ENCODE measurements at regions not wholly inside any gene's neighbourhood (a gene's known extent, or its start where the extent isn't known, plus 50 kb on each side); places are given as distances from the start of the nearest gene placed in this dataset.

DNA sequence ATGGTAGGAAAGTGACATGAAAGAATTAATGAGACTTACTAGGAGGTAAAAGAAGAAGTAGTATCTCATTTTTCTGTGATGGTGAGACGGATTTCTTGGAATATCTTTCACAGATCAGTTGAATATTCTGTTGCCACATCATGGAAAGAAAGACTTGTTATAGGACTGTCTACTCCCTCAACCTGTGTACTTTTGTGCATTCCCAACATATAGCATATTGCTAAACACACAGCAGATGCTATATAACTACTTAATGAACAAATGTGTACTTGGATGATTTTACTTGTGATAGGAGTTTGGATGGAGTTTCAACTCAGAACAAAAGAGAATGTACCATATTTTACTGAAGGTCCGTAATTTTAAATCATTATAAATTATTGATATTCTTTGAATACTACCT lies 128.5 kb downstream of the LURAP1L start:
- Histone ChIP-seq H4K20me1 (ENCODE audit: low read depth) (no peaks in the 10 kb centered on the region), H3K4me2 (no peak overlapping the region), H3K27me3 (no peaks in the 10 kb centered on the region), H3K4me1 (no peaks in the 10 kb centered on the region), H3K27ac (no peak overlapping the region), H3K9me3 (ENCODE audit: low read depth) (no peaks in the 10 kb centered on the region), H2AFZ (replicated peaks) (no peak overlapping the region), H3K79me2 (ENCODE audit: low read depth) (no peaks in the 10 kb centered on the region), H3F3A (ENCODE audit: low read depth) (no peaks in the 10 kb centered on the region), H3K4me3 (no peak overlapping the region), H3K9ac (no peak overlapping the region), H3K36me3 (no peaks in the 10 kb centered on the region)
- Mint-ChIP-seq H3K9me3 (peaks cover 8% of the 10 kb centered on the region), H3K27ac (no peak overlapping the region), H3K36me3 (no peaks in the 10 kb centered on the region), H3K27me3 (ENCODE audit: insufficient read depth, low read depth) (peaks cover 2% of the 10 kb centered on the region), H3K4me1 (no peaks in the 10 kb centered on the region), H3K4me3 (no peak overlapping the region)
- TF ChIP-seq EZH2phosphoT487 (IDR thresholded peaks at IDR 0.05) = no peak
- TF ChIP-seq EZH2 (IDR thresholded peaks at IDR 0.05) = no peak
- TF ChIP-seq, protein P1, sequence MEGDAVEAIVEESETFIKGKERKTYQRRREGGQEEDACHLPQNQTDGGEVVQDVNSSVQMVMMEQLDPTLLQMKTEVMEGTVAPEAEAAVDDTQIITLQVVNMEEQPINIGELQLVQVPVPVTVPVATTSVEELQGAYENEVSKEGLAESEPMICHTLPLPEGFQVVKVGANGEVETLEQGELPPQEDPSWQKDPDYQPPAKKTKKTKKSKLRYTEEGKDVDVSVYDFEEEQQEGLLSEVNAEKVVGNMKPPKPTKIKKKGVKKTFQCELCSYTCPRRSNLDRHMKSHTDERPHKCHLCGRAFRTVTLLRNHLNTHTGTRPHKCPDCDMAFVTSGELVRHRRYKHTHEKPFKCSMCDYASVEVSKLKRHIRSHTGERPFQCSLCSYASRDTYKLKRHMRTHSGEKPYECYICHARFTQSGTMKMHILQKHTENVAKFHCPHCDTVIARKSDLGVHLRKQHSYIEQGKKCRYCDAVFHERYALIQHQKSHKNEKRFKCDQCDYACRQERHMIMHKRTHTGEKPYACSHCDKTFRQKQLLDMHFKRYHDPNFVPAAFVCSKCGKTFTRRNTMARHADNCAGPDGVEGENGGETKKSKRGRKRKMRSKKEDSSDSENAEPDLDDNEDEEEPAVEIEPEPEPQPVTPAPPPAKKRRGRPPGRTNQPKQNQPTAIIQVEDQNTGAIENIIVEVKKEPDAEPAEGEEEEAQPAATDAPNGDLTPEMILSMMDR (IDR thresholded peaks at IDR 0.05) = no peak
- no peak for DNase-seq (ENCODE audit: low spot score)

DNA sequence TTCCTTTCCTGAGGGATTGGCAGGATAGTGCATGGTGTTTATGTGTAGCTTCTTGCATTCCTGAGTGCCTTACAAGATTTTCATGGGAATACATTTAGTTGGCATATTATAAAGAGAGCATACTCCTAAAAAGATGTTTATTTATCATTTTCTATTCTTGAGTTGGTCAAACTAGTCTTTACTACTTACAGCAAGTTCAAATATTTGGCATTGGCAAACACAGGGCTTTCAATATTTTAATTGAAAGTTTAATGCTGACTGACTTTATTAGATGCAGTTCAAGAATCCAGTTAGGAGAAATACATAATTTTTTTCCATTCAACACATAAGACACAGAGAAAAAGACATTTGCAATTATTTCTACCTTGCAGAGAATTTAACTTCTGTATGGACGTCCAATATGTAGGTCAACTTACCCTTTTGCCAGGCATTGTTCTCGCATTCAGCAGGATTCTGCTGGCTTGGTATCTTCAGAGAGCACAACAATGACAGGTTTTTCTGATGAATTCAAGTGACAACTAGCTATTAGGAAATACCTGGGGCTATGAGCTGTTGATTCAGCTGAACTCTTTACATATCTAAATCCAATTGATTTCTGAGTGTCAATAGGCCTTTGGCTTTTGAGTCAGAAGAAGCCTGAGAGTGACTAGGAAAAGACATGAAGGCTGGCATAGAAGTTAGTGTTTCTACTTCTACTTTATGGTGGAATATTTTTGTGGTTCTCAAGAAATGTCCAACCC lies 129.6 kb downstream of the LURAP1L start:
- Histone ChIP-seq H3K9ac (no peak overlapping the region), H3K27ac (no peak overlapping the region), H3K36me3 (no peaks in the 10 kb centered on the region), H3K4me3 (no peak overlapping the region), H3K27me3 (no peaks in the 10 kb centered on the region), H3K4me2 (no peak overlapping the region), H4K20me1 (ENCODE audit: low read depth) (no peaks in the 10 kb centered on the region), H3K79me2 (ENCODE audit: low read depth) (no peaks in the 10 kb centered on the region), H3K4me1 (no peaks in the 10 kb centered on the region), H3K9me3 (ENCODE audit: low read depth) (no peaks in the 10 kb centered on the region), H2AFZ (replicated peaks) (no peak overlapping the region), H3F3A (ENCODE audit: low read depth) (no peaks in the 10 kb centered on the region)
- Mint-ChIP-seq H3K9me3 (peaks cover 1% of the 10 kb centered on the region), H3K4me3 (no peak overlapping the region), H3K36me3 (no peaks in the 10 kb centered on the region), H3K27ac (no peak overlapping the region), H3K27me3 (ENCODE audit: insufficient read depth, low read depth) (peaks cover 2% of the 10 kb centered on the region), H3K4me1 (no peaks in the 10 kb centered on the region)
- no peak for TF ChIP-seq EZH2 (IDR thresholded peaks at IDR 0.05)
- TF ChIP-seq EZH2phosphoT487 (IDR thresholded peaks at IDR 0.05) = no peak
- TF ChIP-seq, protein P1 (IDR thresholded peaks at IDR 0.05) = no peak
- DNase-seq (ENCODE audit: low spot score) = no peak

DNA sequence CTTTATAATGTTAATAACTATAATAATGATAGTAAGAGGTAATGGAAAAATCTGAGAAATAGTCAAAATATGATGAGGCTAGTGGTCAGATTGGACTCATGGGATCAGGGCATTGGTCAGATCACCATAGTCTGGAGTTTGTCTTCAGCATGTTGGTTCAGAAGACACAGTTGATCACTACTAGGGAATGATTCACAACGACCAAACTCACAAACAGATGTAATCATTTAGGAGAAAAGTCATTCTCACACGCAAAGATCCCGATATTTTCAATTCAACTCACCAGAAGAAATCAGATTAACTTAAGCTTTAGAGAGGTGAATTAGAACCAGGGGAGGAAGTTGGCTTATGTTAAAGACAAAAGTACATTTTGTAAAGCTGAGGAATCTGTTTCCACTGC lies 131.8 kb downstream of the LURAP1L start:
- no peak overlapping the region for H3K4me3 Mint-ChIP-seq
- H3F3A ChIP-seq (ENCODE audit: low read depth) = no peaks in the 10 kb centered on the region
- no peaks in the 10 kb centered on the region for H3K27me3 ChIP-seq
- H3K36me3 ChIP-seq = no peaks in the 10 kb centered on the region
- DNase-seq (ENCODE audit: low spot score) = no peak
- H3K36me3 Mint-ChIP-seq = no peaks in the 10 kb centered on the region
- H3K9me3 Mint-ChIP-seq = no peaks in the 10 kb centered on the region
- H3K27me3 Mint-ChIP-seq (ENCODE audit: insufficient read depth, low read depth) = peaks cover 2% of the 10 kb centered on the region
- TF ChIP-seq EZH2 (IDR thresholded peaks at IDR 0.05) (no peak), EZH2phosphoT487 (IDR thresholded peaks at IDR 0.05) (no peak)
- TF ChIP-seq, protein P1 (IDR thresholded peaks at IDR 0.05) = no peak
- no peak overlapping the region for H3K4me2 ChIP-seq
- no peaks in the 10 kb centered on the region for H3K4me1 ChIP-seq
- no peak overlapping the region for H3K27ac ChIP-seq
- no peaks in the 10 kb centered on the region for H3K79me2 ChIP-seq (ENCODE audit: low read depth)
- H3K27ac Mint-ChIP-seq = no peak overlapping the region
- no peaks in the 10 kb centered on the region for H4K20me1 ChIP-seq (ENCODE audit: low read depth)
- H3K4me3 ChIP-seq = no peak overlapping the region
- no peaks in the 10 kb centered on the region for H3K4me1 Mint-ChIP-seq
- no peak overlapping the region for H2AFZ ChIP-seq (replicated peaks)
- H3K9me3 ChIP-seq (ENCODE audit: low read depth) = no peaks in the 10 kb centered on the region
- no peak overlapping the region for H3K9ac ChIP-seq
